Liver (tissue), 7 donors: ENCODE measurements at regions not wholly inside any gene's neighbourhood (a gene's known extent, or its start where the extent isn't known, plus 50 kb on each side); places are given as distances from the start of the nearest gene placed in this dataset.
A peak's percentile ranks its signal among the peaks of the same experiment; 100 is the strongest.

ENCODE experiments used
- DNase-seq: peaks from one replicate; pipeline ENCODE4 v3.0.0-alpha.2; 2017; ENCODE audit warnings: low spot score
- H3K27ac ChIP-seq, 2 donors: one replicate each; pipeline ENCODE4 v1.7.0; 2013; ENCODE audit warnings: inconsistent platforms in 2 of 2, low read length in 2 of 2, control low read depth in 1 of 2, low read depth in 1 of 2, mild to moderate bottlenecking in 1 of 2
- H3K27me3 ChIP-seq, 4 donors: one replicate each; pipeline versions ENCODE4 v1.6.1 to v1.7.0; 2013; ENCODE audit warnings: low read length in 3 of 4, inconsistent platforms in 1 of 4, mild to moderate bottlenecking in 1 of 4, moderate library complexity in 1 of 4; ENCODE audit not compliant: control insufficient read depth in 4 of 4, insufficient read depth in 4 of 4
- H3K36me3 ChIP-seq, 4 donors: one replicate each; pipeline versions ENCODE4 v1.6.1 to v1.7.0; 2013; ENCODE audit warnings: low read length in 3 of 4, mild to moderate bottlenecking in 3 of 4, low read depth in 1 of 4, moderate library complexity in 1 of 4; ENCODE audit not compliant: control insufficient read depth in 4 of 4, insufficient read depth in 3 of 4
- H3K4me1 ChIP-seq, 4 donors: one replicate each; pipeline versions ENCODE4 v1.6.1 to v1.7.0; 2013; ENCODE audit warnings: low read length in 3 of 4, mild to moderate bottlenecking in 3 of 4, moderate library complexity in 1 of 4; ENCODE audit not compliant: control insufficient read depth in 4 of 4, insufficient read depth in 4 of 4
- H3K4me3 ChIP-seq, 3 donors: one replicate each; pipeline versions ENCODE4 v1.6.1 to v1.7.0; 2013; ENCODE audit warnings: low read length in 3 of 3, control low read depth in 1 of 3, low read depth in 1 of 3, mild to moderate bottlenecking in 1 of 3
- H3K9ac ChIP-seq, 2 donors: one replicate each; pipeline ENCODE4 v1.7.0; 2013; ENCODE audit warnings: low read length in 2 of 2, mild to moderate bottlenecking in 2 of 2, moderate library complexity in 2 of 2, control low read depth in 1 of 2, low read depth in 1 of 2
- H3K9me3 ChIP-seq, 4 donors: one replicate each; pipeline versions ENCODE4 v1.6.1 to v1.7.0; 2013; ENCODE audit warnings: low read length in 3 of 4; ENCODE audit not compliant: control insufficient read depth in 4 of 4
- EGR1 ChIP-seq, 2 donors: IDR thresholded peaks; 2 replicates each; pipeline ENCODE4 v1.6.1; 2016 to 2018; ENCODE audit warnings: antibody characterized with exemption in 2 of 2, low read depth in 2 of 2
- FOXA1 ChIP-seq: IDR thresholded peaks from 2 replicates; pipeline ENCODE4 v1.6.1; 2016; ENCODE audit warnings: antibody characterized with exemption
- FOXA2 ChIP-seq: IDR thresholded peaks from 2 replicates; pipeline ENCODE4 v1.6.1; 2016; ENCODE audit warnings: antibody characterized with exemption
- GABPA ChIP-seq, 2 donors: IDR thresholded peaks in 1 of 2; conservative IDR thresholded peaks in 1 of 2; 2 replicates each; pipeline ENCODE4 v1.6.1; 2016; ENCODE audit warnings: antibody characterized with exemption in 2 of 2, mild to moderate bottlenecking in 1 of 2, moderate library complexity in 1 of 2
- HNF4A ChIP-seq, 2 donors: conservative IDR thresholded peaks; 2 replicates each; pipeline ENCODE4 v1.6.1; 2016; ENCODE audit warnings: antibody characterized with exemption in 2 of 2, mild to moderate bottlenecking in 2 of 2
- HNF4G ChIP-seq: IDR thresholded peaks from 2 replicates; pipeline ENCODE4 v1.6.1; 2016; ENCODE audit warnings: antibody characterized with exemption
- JUND ChIP-seq, 2 donors: IDR thresholded peaks; 2 replicates each; pipeline ENCODE4 v1.6.1; 2016; ENCODE audit warnings: antibody characterized with exemption in 2 of 2
- NR2F2 ChIP-seq: IDR thresholded peaks from 2 replicates; pipeline ENCODE4 v1.6.1; 2016; ENCODE audit warnings: antibody characterized with exemption
- RAD21 ChIP-seq, 2 donors: IDR thresholded peaks; 2 replicates each; pipeline ENCODE4 v1.6.1; 2016; ENCODE audit warnings: antibody characterized with exemption in 2 of 2, mild to moderate bottlenecking in 2 of 2
- RXRA ChIP-seq, 2 donors: IDR thresholded peaks; 2 replicates each; pipeline ENCODE4 v1.6.1; 2017 to 2018; ENCODE audit warnings: antibody characterized with exemption in 2 of 2, mild to moderate bottlenecking in 1 of 2
- SP1 ChIP-seq: IDR thresholded peaks from 2 replicates; pipeline ENCODE4 v1.6.1; 2018; ENCODE audit warnings: antibody characterized with exemption, mild to moderate bottlenecking
- TAF1 ChIP-seq: conservative IDR thresholded peaks from 2 replicates; pipeline ENCODE4 v1.6.1; 2016; ENCODE audit warnings: antibody characterized with exemption, mild to moderate bottlenecking
- YY1 ChIP-seq: IDR thresholded peaks from 2 replicates; pipeline ENCODE4 v1.6.1; 2016; ENCODE audit warnings: antibody characterized with exemption, mild to moderate bottlenecking
- WGBS: extraction: QIAGEN DNeasy Blood & Tissue Kit; methylation state at CpG from one replicate; pipeline ENCODE4 v1.1.7; 2013; 5-methylcytosine and 5-hydroxymethylcytosine counted together
- TF ChIP-seq, protein P1 (sequence below): IDR thresholded peaks from 2 replicates; pipeline ENCODE4 v1.6.1; 2016; ENCODE audit warnings: antibody characterized with exemption
- TF ChIP-seq, protein P2 (sequence below): IDR thresholded peaks from 2 replicates; pipeline ENCODE4 v1.6.1; 2016; ENCODE audit warnings: antibody characterized with exemption
- TF ChIP-seq, protein P3 (sequence below): IDR thresholded peaks from 2 replicates; pipeline ENCODE4 v1.6.1; 2016; ENCODE audit warnings: antibody characterized with exemption
- donor health status: healthy.
- donor health status: healthy.
- donor health status: healthy.
- donor health status: healthy.

DNA sequence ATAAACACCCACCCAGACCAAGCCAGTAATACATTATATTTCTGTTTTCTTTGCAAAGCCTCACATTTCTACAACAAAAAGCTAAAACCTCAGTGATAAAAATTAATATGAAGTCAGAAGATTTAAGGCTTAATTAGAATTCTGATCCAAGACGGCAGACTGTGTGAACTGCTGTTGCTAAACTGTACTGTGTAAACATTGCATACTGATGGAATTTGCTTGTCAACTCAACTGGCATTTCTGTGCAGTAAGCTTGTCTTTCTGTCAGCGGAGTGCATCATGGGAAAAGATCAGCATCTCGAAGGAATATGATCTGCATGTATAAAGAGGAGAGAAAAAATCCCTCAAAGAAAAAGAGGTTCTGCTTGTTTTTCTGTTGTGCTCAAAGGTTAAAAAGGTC, 69.4 kb upstream of the SPANXB1 start (continued):
- TF ChIP-seq, protein P1, sequence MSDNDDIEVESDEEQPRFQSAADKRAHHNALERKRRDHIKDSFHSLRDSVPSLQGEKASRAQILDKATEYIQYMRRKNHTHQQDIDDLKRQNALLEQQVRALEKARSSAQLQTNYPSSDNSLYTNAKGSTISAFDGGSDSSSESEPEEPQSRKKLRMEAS = no peak
- TF ChIP-seq NR2F2 (no peak), RAD21 (IDR thresholded peaks at IDR 0.05) (no peak), FOXA2 (no peak)
- TF ChIP-seq, protein P2, sequence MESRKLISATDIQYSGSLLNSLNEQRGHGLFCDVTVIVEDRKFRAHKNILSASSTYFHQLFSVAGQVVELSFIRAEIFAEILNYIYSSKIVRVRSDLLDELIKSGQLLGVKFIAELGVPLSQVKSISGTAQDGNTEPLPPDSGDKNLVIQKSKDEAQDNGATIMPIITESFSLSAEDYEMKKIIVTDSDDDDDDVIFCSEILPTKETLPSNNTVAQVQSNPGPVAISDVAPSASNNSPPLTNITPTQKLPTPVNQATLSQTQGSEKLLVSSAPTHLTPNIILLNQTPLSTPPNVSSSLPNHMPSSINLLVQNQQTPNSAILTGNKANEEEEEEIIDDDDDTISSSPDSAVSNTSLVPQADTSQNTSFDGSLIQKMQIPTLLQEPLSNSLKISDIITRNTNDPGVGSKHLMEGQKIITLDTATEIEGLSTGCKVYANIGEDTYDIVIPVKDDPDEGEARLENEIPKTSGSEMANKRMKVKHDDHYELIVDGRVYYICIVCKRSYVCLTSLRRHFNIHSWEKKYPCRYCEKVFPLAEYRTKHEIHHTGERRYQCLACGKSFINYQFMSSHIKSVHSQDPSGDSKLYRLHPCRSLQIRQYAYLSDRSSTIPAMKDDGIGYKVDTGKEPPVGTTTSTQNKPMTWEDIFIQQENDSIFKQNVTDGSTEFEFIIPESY = no peak

DNA sequence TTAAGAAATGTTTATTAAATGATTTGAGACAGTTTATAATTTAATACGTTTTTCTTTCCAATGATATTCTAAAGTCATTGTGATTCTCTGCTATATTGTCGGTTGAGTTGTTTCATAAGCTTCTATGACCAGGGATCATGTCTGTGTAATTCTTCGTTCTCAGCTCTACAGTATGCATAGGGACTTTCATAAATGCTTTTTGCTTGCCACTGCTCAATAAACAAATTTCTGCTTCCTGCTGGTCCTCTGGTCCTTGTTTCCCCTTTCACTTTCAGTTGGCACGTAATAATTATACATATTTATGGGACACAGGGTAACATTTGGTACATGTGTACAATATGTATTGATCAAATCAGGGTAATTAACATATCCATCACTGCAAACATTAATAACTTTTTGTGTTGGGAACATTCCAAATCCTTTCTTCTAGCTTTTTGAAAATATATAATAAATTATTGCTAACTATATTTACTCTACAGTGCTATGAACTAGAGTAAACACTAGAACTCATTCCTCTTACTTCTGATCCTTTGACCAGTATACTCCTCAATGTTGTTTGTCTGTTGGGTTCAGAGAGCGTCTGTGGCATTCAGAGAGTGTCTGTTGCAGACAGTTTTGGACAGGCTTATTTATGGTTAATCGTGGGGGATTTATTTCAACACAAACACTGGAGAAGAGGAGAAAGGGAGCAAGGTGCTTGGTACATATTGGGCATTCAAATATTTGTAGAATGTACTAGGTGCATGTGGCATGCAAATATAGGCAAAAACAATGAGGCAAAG, 68.3 kb upstream of the SPANXB1 start:
- Histone ChIP-seq H3K9ac (no peak overlapping the region), H3K27me3 (peaks cover 0 to 3% (median 0%) of the 10 kb centered on the region in 4 donors), H3K9me3 (no peaks in the 10 kb centered on the region), H3K27ac (no peak overlapping the region), H3K4me3 (no peak overlapping the region), H3K36me3 (no peaks in the 10 kb centered on the region), H3K4me1 (peaks cover 0 to 10% (median 6%) of the 10 kb centered on the region in 4 donors)
- 46% methylated on average over 6 of the region's 6 CpGs for WGBS
- DNase-seq = no peak
- TF ChIP-seq FOXA2 = no peak
- TF ChIP-seq RAD21 (IDR thresholded peaks at IDR 0.05) = no peak
- no peak for TF ChIP-seq FOXA1
- no peak for TF ChIP-seq TAF1
- no peak for TF ChIP-seq SP1
- TF ChIP-seq, protein P2 = no peak
- TF ChIP-seq, protein P3, sequence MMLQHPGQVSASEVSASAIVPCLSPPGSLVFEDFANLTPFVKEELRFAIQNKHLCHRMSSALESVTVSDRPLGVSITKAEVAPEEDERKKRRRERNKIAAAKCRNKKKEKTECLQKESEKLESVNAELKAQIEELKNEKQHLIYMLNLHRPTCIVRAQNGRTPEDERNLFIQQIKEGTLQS = no peak
- TF ChIP-seq YY1 = no peak
- TF ChIP-seq JUND (IDR thresholded peaks at IDR 0.05) = no peak
- no peak for TF ChIP-seq EGR1 (IDR thresholded peaks at IDR 0.05; ENCODE audit: low read depth in 2 of 2)
- no peak for TF ChIP-seq RXRA (IDR thresholded peaks at IDR 0.05)
- TF ChIP-seq HNF4A (conservative IDR thresholded peaks at IDR 0.05) = no peak

DNA sequence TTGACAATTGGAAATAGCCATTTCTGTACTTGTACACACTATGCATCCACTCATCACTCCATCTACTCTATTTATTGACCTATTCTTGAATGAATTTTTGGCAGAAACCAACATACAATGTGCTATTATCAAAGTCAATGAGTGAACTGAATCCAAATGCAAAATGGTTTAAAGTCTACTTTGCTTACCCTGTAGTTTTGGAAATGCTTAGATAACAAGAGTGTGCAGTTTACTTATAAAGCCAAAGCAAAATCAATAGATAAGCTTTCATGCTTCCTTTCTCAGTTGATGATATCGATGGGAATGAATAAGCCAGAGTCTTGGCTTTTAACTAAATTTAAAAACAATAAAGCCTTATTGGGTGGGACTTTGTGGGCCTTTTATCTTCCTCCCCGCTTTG, 58.9 kb upstream of the SPANXB1 start:
- no peaks in the 10 kb centered on the region for H3K36me3 ChIP-seq
- 56% methylated on average over 2 of the region's 2 CpGs for WGBS
- TF ChIP-seq FOXA2 (no peak), YY1 (no peak), RAD21 (IDR thresholded peaks at IDR 0.05) (no peak), GABPA (IDR thresholded peaks at IDR 0.05 in 1 of 2, conservative IDR thresholded peaks at IDR 0.05 in 1 of 2) (no peak), HNF4A (conservative IDR thresholded peaks at IDR 0.05) (peak in 1 of 2 donors; percentile 31), HNF4G (no peak), TAF1 (no peak)

More for the DNA sequence above, 58.9 kb upstream of the SPANXB1 start:
- no peak for DNase-seq
- H3K4me3 ChIP-seq = no peak overlapping the region
- no peaks in the 10 kb centered on the region for H3K27me3 ChIP-seq
- H3K4me1 ChIP-seq = peaks cover 0 to 11% (median 8%) of the 10 kb centered on the region in 4 donors
- no peaks in the 10 kb centered on the region for H3K9me3 ChIP-seq
- no peak overlapping the region for H3K27ac ChIP-seq
- H3K9ac ChIP-seq = no peak overlapping the region
